ENCODE measurements at regions not wholly inside any gene's neighbourhood (a gene's known extent, or its start where the extent isn't known, plus 50 kb on each side); places are given as distances from the start of the nearest gene placed in this dataset.

- TF ChIP-seq POLR2A (IDR thresholded peaks at IDR 0.05) (no peak), EP300 (IDR thresholded peaks at IDR 0.05) (no peak), CTCF (IDR thresholded peaks at IDR 0.05) (no peak)
Measured at GRCh38 chr2:186058614-186059013, 320.0 kb downstream of the FSIP2 start.
